ENCODE measurements at regions not wholly inside any gene's neighbourhood (a gene's known extent, or its start where the extent isn't known, plus 50 kb on each side); places are given as distances from the start of the nearest gene placed in this dataset.

DNA sequence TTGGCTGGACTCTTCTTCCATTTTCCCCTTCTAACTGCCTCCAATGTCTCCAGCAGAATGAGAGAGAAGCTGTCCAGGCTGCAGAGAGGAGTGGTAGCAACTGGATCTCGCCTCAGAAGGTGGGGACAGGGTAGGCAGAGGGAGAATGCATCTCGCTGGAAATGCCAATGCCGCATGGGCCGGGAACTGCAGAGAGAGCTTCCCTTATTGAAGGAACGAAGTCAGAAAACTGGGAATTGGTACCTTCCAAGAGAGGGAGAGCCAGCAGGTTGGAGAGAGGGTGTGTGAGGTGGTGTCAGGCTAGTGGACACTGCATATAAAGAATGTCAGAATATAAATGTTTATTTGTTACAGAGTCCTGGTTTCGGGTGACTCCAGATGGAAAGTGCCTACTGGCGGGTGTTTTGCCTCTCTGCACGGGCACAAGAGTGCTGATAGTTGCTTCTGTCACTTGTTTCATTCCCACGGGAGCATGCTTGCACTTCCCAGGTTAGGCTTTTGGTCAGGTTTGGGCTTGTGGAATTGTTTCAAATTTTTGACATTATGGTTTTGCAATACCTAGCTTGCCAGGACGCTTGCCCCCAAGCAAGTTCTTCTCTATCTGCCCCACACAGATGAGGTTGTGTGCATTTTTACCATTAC is 156.8 kb upstream of the STS start:
- TF ChIP-seq EP300 (IDR thresholded peaks at IDR 0.05; ENCODE audit: low read depth) = no peak
- no peak for TF ChIP-seq POLR2A (IDR thresholded peaks at IDR 0.05)
- no peak for TF ChIP-seq POLR2AphosphoS5 (IDR thresholded peaks at IDR 0.05)

Data from transverse colon (tissue), 3 donors.